K562 (cell line): ENCODE measurements at regions not wholly inside any gene's neighbourhood (a gene's known extent, or its start where the extent isn't known, plus 50 kb on each side); places are given as distances from the start of the nearest gene placed in this dataset.

Experiments
- CCAR2 ChIP-seq: fragments of 200-400 bp; formaldehyde crosslinking; IDR thresholded peaks from 2 replicates; pipeline ENCODE4 v1.6.1; 2017; ENCODE audit warnings: mild to moderate bottlenecking, low read depth, low read length
- HCFC1 ChIP-seq: IDR thresholded peaks from 2 replicates; pipeline ENCODE4 v1.6.1; 2012; ENCODE audit warnings: low read depth, low read length, improper control_type of control experiment
- NR3C1 ChIP-seq: sonication (generic); formaldehyde crosslinking; IDR thresholded peaks from 2 replicates; pipeline ENCODE4 v1.8.1; 2022; ENCODE audit warnings: missing genetic modification reagents
- SIN3A ChIP-seq, 2 experiments: fragments of 150-350 bp in 1 of 2; IDR thresholded peaks; 2 replicates each; pipeline ENCODE4 v1.6.1; 2011 to 2016; ENCODE audit warnings: borderline replicate concordance in 2 of 2, low read depth in 2 of 2, low read length in 2 of 2, mild to moderate bottlenecking in 2 of 2, moderate library complexity in 2 of 2; ENCODE audit not compliant: control insufficient read depth in 1 of 2
- TF ChIP-seq, protein P1 (sequence below), 3 experiments: IDR thresholded peaks in 2 of 3; conservative IDR thresholded peaks in 1 of 3; 2 replicates each; pipeline ENCODE4 v1.5.1; 2011 to 2012; ENCODE audit warnings: low read length in 3 of 3, mild to moderate bottlenecking in 3 of 3, control low read depth in 2 of 3, improper control_type of control experiment in 1 of 3, inconsistent platforms in 1 of 3, low read depth in 1 of 3, mixed read lengths in 1 of 3, moderate library complexity in 1 of 3; ENCODE audit not compliant: insufficient read depth in 2 of 3

DNA sequence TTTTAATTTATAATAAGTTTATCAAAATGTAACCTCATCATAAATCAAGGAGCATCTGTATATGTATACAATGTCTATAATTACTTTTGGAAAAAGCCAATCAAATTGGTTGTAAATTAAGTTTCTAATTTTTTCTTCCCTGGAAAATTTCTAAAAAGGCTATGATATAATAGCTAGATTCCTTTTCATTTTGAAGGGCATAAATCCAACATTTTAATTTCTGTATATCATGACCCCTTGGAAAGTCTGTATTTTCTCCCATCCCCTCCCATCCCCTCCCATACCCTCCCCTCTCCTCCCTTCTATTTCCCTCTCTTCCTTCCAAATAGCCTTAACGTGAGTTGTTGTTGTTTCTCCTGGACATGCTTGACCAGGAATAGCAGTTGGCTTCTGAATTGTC lies 247.1 kb upstream of the FSTL5 start:
- TF ChIP-seq SIN3A (IDR thresholded peaks at IDR 0.05; ENCODE audit: borderline replicate concordance in 2 of 2, control insufficient read depth in 1 of 2, low read depth in 2 of 2, low read length in 2 of 2) = no peak
- TF ChIP-seq CCAR2 = no peak
- TF ChIP-seq NR3C1 (CRISPR knock-in tag) = no peak
- TF ChIP-seq, protein P1, sequence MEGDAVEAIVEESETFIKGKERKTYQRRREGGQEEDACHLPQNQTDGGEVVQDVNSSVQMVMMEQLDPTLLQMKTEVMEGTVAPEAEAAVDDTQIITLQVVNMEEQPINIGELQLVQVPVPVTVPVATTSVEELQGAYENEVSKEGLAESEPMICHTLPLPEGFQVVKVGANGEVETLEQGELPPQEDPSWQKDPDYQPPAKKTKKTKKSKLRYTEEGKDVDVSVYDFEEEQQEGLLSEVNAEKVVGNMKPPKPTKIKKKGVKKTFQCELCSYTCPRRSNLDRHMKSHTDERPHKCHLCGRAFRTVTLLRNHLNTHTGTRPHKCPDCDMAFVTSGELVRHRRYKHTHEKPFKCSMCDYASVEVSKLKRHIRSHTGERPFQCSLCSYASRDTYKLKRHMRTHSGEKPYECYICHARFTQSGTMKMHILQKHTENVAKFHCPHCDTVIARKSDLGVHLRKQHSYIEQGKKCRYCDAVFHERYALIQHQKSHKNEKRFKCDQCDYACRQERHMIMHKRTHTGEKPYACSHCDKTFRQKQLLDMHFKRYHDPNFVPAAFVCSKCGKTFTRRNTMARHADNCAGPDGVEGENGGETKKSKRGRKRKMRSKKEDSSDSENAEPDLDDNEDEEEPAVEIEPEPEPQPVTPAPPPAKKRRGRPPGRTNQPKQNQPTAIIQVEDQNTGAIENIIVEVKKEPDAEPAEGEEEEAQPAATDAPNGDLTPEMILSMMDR (IDR thresholded peaks at IDR 0.05 in 2 of 3, conservative IDR thresholded peaks at IDR 0.05 in 1 of 3; ENCODE audit: insufficient read depth in 2 of 3, low read depth in 1 of 3, low read length in 3 of 3) = no peak
- no peak for TF ChIP-seq HCFC1
